ENCODE measurements at regions not wholly inside any gene's neighbourhood (a gene's known extent, or its start where the extent isn't known, plus 50 kb on each side); places are given as distances from the start of the nearest gene placed in this dataset.
"Not testable (repeated sequence)": the region's sequence is repeated elsewhere in the genome, so short reads cannot be mapped to it uniquely, and the experiment has no call there.

DNA sequence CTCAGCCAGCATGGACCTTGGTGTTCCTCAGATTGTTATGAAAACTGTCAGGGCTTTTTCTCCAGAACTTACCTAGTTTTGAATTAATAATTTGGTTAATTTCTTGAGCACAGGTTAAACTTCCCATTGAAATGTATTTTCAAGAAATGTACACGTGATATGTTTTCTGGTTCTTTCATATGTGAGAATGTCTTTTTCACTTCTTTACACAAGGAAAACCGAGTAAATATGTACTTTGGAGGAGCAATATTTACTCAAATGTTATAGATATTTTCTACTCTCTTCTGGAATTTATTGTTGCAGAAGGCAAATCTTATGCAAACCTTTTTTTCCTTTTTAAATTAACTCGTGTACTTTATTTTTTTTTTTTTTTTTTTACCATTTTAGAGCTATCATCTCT, 134.3 kb downstream of the AHR start:
- H3K4me3 ChIP-seq, result no peak overlapping the region
- H3K27me3 ChIP-seq, result no peaks in the 10 kb centered on the region
- peaks cover 0 to 2% of the 10 kb centered on the region in 2 donors for H3K9me3 ChIP-seq
- H3K36me3 ChIP-seq, result no peaks in the 10 kb centered on the region
- H3K27ac ChIP-seq, result no peak overlapping the region
- intact Hi-C loops (cut with DNase I), result no loop called here
- no peaks in the 10 kb centered on the region for H3K4me1 ChIP-seq
- DNase-seq (ENCODE audit: low spot score in 2 of 2), result no peak
- TF ChIP-seq, protein P1, sequence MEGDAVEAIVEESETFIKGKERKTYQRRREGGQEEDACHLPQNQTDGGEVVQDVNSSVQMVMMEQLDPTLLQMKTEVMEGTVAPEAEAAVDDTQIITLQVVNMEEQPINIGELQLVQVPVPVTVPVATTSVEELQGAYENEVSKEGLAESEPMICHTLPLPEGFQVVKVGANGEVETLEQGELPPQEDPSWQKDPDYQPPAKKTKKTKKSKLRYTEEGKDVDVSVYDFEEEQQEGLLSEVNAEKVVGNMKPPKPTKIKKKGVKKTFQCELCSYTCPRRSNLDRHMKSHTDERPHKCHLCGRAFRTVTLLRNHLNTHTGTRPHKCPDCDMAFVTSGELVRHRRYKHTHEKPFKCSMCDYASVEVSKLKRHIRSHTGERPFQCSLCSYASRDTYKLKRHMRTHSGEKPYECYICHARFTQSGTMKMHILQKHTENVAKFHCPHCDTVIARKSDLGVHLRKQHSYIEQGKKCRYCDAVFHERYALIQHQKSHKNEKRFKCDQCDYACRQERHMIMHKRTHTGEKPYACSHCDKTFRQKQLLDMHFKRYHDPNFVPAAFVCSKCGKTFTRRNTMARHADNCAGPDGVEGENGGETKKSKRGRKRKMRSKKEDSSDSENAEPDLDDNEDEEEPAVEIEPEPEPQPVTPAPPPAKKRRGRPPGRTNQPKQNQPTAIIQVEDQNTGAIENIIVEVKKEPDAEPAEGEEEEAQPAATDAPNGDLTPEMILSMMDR (IDR thresholded peaks at IDR 0.05), result no peak

DNA sequence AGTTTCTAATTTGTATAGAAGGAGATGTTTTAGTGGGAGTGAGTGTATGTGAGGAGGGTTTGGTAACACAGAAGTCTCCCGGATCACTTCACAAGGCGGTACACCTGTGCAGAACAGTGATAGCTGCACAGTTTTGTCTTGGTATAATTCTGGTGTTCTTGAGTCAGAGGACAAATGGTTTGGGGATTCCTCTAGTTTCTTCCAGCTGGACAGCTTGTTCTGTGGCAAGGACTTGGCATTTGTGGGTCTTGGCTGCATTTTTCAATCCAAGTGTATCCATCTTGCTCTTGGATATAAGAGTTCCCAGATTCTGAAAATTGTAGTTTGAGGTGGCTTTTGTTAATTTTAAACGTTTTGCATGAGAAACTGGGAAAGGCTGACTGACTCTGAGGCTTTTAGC, 135.7 kb downstream of the AHR start:
- no peaks in the 10 kb centered on the region for H3K36me3 ChIP-seq
- no peaks in the 10 kb centered on the region for H3K9me3 ChIP-seq
- no peaks in the 10 kb centered on the region for H3K4me1 ChIP-seq
- DNase-seq (ENCODE audit: low spot score in 2 of 2), result no peak
- H3K27me3 ChIP-seq, result no peaks in the 10 kb centered on the region
- no peak overlapping the region for H3K27ac ChIP-seq
- intact Hi-C loops (cut with DNase I), result no loop called here
- TF ChIP-seq, protein P1 (IDR thresholded peaks at IDR 0.05), result no peak
- no peak overlapping the region for H3K4me3 ChIP-seq

DNA sequence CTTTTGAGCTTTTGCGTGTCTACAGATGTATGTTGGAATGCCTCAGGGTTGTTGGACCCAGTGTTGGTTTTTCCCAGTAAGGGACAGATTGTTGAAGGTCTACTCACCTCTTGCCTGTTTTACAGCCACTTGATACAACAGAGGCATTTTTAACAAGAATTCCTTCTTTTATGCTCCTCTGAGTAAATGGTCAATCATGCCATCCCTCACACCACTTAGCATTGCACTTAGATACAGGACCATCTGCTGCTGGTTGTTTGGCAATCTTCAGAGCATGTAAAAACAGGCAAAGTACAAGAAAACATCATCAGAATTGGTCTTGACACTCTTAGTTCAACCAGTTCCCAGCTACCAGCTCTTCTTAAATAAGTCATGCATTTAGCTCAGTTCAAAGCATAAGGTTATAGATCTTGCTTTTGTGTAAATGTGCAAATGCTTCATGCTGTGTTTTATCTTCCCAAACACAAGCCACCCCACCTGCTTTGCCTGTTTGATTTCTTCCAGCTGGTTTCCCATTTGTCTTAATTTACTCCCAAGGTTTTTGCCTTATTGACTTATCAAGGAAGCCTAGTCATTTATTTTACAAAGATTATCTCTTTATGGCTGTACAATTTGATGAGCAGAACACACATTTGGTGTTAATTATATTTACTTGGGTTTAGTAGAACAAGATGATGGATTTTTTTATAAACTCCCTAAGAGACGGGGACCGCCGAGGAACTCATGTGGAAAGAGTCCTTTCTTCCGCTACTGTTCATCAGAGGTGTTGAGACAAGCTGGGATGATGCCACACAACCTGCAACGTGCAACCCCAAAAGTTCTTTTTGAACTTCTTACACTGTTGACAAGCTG, 136.6 kb downstream of the AHR start:
- no peak for DNase-seq (ENCODE audit: low spot score in 2 of 2)
- TF ChIP-seq, protein P1 (IDR thresholded peaks at IDR 0.05), result no peak
- H3K9me3 ChIP-seq, result no peaks in the 10 kb centered on the region
- no peak overlapping the region for H3K4me3 ChIP-seq
- no peaks in the 10 kb centered on the region for H3K36me3 ChIP-seq
- no peaks in the 10 kb centered on the region for H3K27me3 ChIP-seq
- H3K4me1 ChIP-seq, result no peaks in the 10 kb centered on the region
- intact Hi-C loops (cut with DNase I), result no loop called here
- H3K27ac ChIP-seq, result no peak overlapping the region

DNA sequence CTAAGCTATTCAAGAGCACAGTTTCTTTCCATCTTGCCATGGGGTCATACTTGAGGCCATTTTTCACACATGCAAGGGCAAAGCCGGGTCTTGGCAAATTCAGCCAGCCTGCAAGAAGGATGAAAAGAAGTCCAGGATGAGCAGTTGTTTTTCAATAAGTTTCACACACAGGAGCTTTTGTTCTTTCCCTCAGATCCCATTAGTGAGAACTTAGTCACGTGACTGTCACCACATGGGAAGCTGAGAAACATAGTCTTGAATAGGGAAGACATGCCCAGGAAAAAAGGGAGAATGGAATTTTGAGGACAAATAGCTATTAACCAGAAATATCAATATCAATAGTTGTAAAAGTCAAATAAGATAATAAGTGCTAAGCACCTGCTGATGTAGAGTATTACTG, 137.7 kb downstream of the AHR start:
- DNase-seq (ENCODE audit: low spot score in 2 of 2), result no peak
- TF ChIP-seq, protein P1 (IDR thresholded peaks at IDR 0.05), result no peak
- H3K4me3 ChIP-seq, result no peak overlapping the region
- H3K9me3 ChIP-seq, result no peaks in the 10 kb centered on the region
- H3K36me3 ChIP-seq, result no peaks in the 10 kb centered on the region
- intact Hi-C loops (cut with DNase I), result no loop called here
- no peaks in the 10 kb centered on the region for H3K4me1 ChIP-seq
- H3K27me3 ChIP-seq, result no peaks in the 10 kb centered on the region
- H3K27ac ChIP-seq, result no peak overlapping the region

DNA sequence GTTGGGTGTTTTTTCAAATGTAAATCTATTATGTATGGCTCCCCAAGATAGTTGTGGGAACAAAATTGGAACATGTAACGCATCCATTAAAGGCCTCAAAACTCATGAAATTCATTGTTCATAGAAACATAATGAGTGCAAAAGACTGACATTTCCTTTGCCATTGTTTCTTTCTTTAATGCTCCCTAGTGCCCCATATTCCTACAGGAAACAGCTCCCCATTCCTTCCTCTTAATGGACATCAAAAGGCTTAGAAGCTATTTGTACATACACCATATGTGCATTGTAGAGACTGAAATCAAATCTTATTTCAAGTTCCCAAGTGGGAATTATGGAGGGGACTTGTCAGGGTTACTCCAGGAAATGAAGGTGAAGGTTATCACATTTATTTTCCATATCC, 139.1 kb downstream of the AHR start:
- Histone ChIP-seq H3K4me3 (no peak overlapping the region), H3K4me1 (no peaks in the 10 kb centered on the region)

DNA sequence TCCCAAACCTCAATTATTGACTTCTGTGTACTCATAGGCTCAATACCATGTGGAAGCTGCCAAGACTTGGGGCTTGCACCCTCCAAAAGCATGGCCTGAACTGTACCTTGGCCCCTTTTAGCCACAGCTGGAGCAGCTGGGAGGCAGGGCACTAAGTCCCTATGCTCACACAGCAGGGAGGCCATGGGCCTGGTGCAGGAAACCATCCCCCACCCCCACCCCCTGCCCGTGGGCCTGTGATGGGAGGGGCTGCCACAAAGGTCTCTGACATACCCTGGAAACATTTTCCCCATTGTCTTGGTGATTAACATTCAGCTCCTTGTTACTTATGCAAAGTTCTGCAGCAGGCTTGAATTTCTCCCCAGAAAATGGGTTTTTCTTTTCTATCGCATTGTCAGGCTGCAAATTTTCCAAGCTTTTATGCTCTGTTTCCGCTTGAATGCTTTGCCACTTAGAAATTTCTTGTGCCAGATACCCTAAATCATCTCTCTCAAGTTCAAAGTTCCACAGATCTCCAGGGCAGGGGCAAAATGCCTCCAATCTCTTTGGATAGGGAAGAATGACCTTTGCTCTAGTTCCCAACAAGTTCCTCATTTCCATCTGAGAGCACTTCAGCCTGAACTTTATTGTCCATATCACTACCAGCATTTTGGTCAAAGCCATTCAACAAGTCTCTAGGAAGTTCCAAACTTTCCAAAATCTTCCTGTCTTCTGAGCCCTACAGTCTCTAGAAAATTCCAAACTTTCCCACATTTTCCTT, 141.8 kb downstream of the AHR start:
- H3K4me1 ChIP-seq; H3K27ac ChIP-seq; H3K4me3 ChIP-seq; H3K27me3 ChIP-seq; DNase-seq (ENCODE audit: low spot score in 2 of 2); intact Hi-C loops (cut with DNase I); H3K9me3 ChIP-seq; H3K36me3 ChIP-seq: not testable (repeated sequence)

More for the DNA sequence above, 139.1 kb downstream of the AHR start:
- Histone ChIP-seq H3K36me3 (no peaks in the 10 kb centered on the region), H3K27ac (no peak overlapping the region), H3K27me3 (no peaks in the 10 kb centered on the region), H3K9me3 (no peaks in the 10 kb centered on the region)
- TF ChIP-seq, protein P1 (IDR thresholded peaks at IDR 0.05), result no peak
- intact Hi-C loops (cut with DNase I), result no loop called here
- no peak for DNase-seq (ENCODE audit: low spot score in 2 of 2)

Data from ascending aorta (tissue), 2 donors.